ENCODE measurements at regions not wholly inside any gene's neighbourhood (a gene's known extent, or its start where the extent isn't known, plus 50 kb on each side); places are given as distances from the start of the nearest gene placed in this dataset.

GRCh38 chr3:141682007-141682406, 56.1 kb upstream of the RNF7 start:
- H3K9me3 ChIP-seq (ENCODE audit: control insufficient read depth, low read depth, low read length), result no peaks in the 10 kb centered on the region
- H3K9ac ChIP-seq (ENCODE audit: control insufficient read depth, extremely low read depth, insufficient read depth, low read length), result no peak overlapping the region
- DNase-seq (ENCODE audit: low read depth, low spot score) (no peak), FAIRE-seq (no peak)
- H3K4me3 ChIP-seq (ENCODE audit: control insufficient read depth in 2 of 3, extremely low read depth in 1 of 3, insufficient read depth in 2 of 3, low read depth in 1 of 3, low read length in 3 of 3), result no peak overlapping the region
- peaks cover 21% of the 10 kb centered on the region for H3K4me1 ChIP-seq (ENCODE audit: control insufficient read depth, extremely low read depth, insufficient read depth, low read length)
- H3K36me3 ChIP-seq (ENCODE audit: control insufficient read depth in 2 of 2, extremely low read depth in 1 of 2, insufficient read depth in 2 of 2, low read length in 2 of 2), result no peaks in the 10 kb centered on the region
- H3K27me3 ChIP-seq (ENCODE audit: control insufficient read depth, extremely low read depth, insufficient read depth, low read length), result no peaks in the 10 kb centered on the region
- no peak overlapping the region for H3K4me2 ChIP-seq (ENCODE audit: control insufficient read depth, extremely low read depth, insufficient read depth, low read depth, low read length)
- TF ChIP-seq CTCF (optimal IDR thresholded peaks at IDR 0.05 in 1 of 3, IDR thresholded peaks at IDR 0.05 in 1 of 3, conservative IDR thresholded peaks at IDR 0.05 in 1 of 3; ENCODE audit: extremely low read depth in 1 of 3, insufficient read depth in 2 of 3, low read length in 3 of 3), result no peak
- no peak for TF ChIP-seq EZH2 (IDR thresholded peaks at IDR 0.05; ENCODE audit: low read length)
- H3K9me1 ChIP-seq (ENCODE audit: control insufficient read depth, extremely low read depth, insufficient read depth, low read length), result no peaks in the 10 kb centered on the region
- H2AFZ ChIP-seq (ENCODE audit: control insufficient read depth, low read length), result no peak overlapping the region
- no peaks in the 10 kb centered on the region for H3K79me2 ChIP-seq (ENCODE audit: control insufficient read depth, insufficient read depth, low read length)
- H4K20me1 ChIP-seq (ENCODE audit: control insufficient read depth, extremely low read depth, insufficient read depth, low read length), result no peaks in the 10 kb centered on the region
- dilution Hi-C loops (cut with MboI; ENCODE audit: extremely low pct_ligation_motif_present, low sequenced_read_pairs), result no loop called here
- no peak overlapping the region for H3K27ac ChIP-seq (ENCODE audit: control insufficient read depth, insufficient read depth, low read length)

GRCh38 chr3:141682921-141683320, 55.2 kb upstream of the RNF7 start:
- H3K9ac ChIP-seq (ENCODE audit: control insufficient read depth, extremely low read depth, insufficient read depth, low read length), result no peak overlapping the region
- no peaks in the 10 kb centered on the region for H4K20me1 ChIP-seq (ENCODE audit: control insufficient read depth, extremely low read depth, insufficient read depth, low read length)
- H3K4me1 ChIP-seq (ENCODE audit: control insufficient read depth, extremely low read depth, insufficient read depth, low read length), result peaks cover 22% of the 10 kb centered on the region
- TF ChIP-seq EZH2 (IDR thresholded peaks at IDR 0.05; ENCODE audit: low read length), result no peak
- no peak for TF ChIP-seq CTCF (optimal IDR thresholded peaks at IDR 0.05 in 1 of 3, IDR thresholded peaks at IDR 0.05 in 1 of 3, conservative IDR thresholded peaks at IDR 0.05 in 1 of 3; ENCODE audit: extremely low read depth in 1 of 3, insufficient read depth in 2 of 3, low read length in 3 of 3)
- no peak overlapping the region for H3K27ac ChIP-seq (ENCODE audit: control insufficient read depth, insufficient read depth, low read length)
- H3K79me2 ChIP-seq (ENCODE audit: control insufficient read depth, insufficient read depth, low read length), result no peaks in the 10 kb centered on the region
- H2AFZ ChIP-seq (ENCODE audit: control insufficient read depth, low read length), result no peak overlapping the region
- H3K9me1 ChIP-seq (ENCODE audit: control insufficient read depth, extremely low read depth, insufficient read depth, low read length), result no peaks in the 10 kb centered on the region
- no peak overlapping the region for H3K4me3 ChIP-seq (ENCODE audit: control insufficient read depth in 2 of 3, extremely low read depth in 1 of 3, insufficient read depth in 2 of 3, low read depth in 1 of 3, low read length in 3 of 3)
- H3K9me3 ChIP-seq (ENCODE audit: control insufficient read depth, low read depth, low read length), result no peaks in the 10 kb centered on the region
- H3K4me2 ChIP-seq (ENCODE audit: control insufficient read depth, extremely low read depth, insufficient read depth, low read depth, low read length), result no peak overlapping the region
- DNase-seq (ENCODE audit: low read depth, low spot score) (no peak), FAIRE-seq (no peak)
- H3K36me3 ChIP-seq (ENCODE audit: control insufficient read depth in 2 of 2, extremely low read depth in 1 of 2, insufficient read depth in 2 of 2, low read length in 2 of 2), result no peaks in the 10 kb centered on the region
- no peaks in the 10 kb centered on the region for H3K27me3 ChIP-seq (ENCODE audit: control insufficient read depth, extremely low read depth, insufficient read depth, low read length)
- dilution Hi-C loops (cut with MboI; ENCODE audit: extremely low pct_ligation_motif_present, low sequenced_read_pairs), result no loop called here

Measured in keratinocyte (primary cell).